ENCODE measurements at regions not wholly inside any gene's neighbourhood (a gene's known extent, or its start where the extent isn't known, plus 50 kb on each side); places are given as distances from the start of the nearest gene placed in this dataset.

GRCh38 chr1:82073659-82074058 is 272.9 kb downstream of the ADGRL2 start:
- H3K9me3 Mint-ChIP-seq: no peaks in the 10 kb centered on the region
- Histone ChIP-seq H3K27me3 (replicated peaks in 1 of 2; ENCODE audit: control insufficient read depth in 2 of 2, extremely low read depth in 1 of 2, insufficient read depth in 2 of 2, low read length in 1 of 2) (no peaks in the 10 kb centered on the region), H3K36me3 (ENCODE audit: control insufficient read depth in 2 of 2, extremely low read depth in 1 of 2, insufficient read depth in 1 of 2, low read length in 1 of 2) (no peaks in the 10 kb centered on the region), H3K9me3 (no peaks in the 10 kb centered on the region), H3K4me1 (ENCODE audit: control insufficient read depth in 1 of 2, extremely low read depth in 1 of 2, insufficient read depth in 2 of 2, low read length in 2 of 2) (no peaks in the 10 kb centered on the region), H3K4me3 (ENCODE audit: control insufficient read depth in 1 of 2, extremely low read depth in 1 of 2, low read length in 1 of 2) (no peak overlapping the region), H3K27ac (ENCODE audit: low read length) (no peak overlapping the region)
- ChIA-PET POLR2A (no interaction called here), CTCF (no interaction called here)
- no peaks in the 10 kb centered on the region for H3K27me3 Mint-ChIP-seq
- DNase-seq (no peak), ATAC-seq (replicated peaks in 1 of 4) (no peak)
- H3K4me3 Mint-ChIP-seq: no peak overlapping the region
- H3K4me1 Mint-ChIP-seq: no peaks in the 10 kb centered on the region
- H3K27ac Mint-ChIP-seq: no peak overlapping the region
- no CpG with 5 or more reads among the region's 1 CpG for WGBS (ENCODE audit: insufficient coverage)
- no peaks in the 10 kb centered on the region for H3K36me3 Mint-ChIP-seq

GRCh38 chr1:82073071-82073470 is 272.3 kb downstream of the ADGRL2 start:
- ChIA-PET CTCF (no interaction called here), POLR2A (no interaction called here)
- DNase-seq (no peak), ATAC-seq (replicated peaks in 1 of 4) (no peak)
- H3K27me3 ChIP-seq (replicated peaks in 1 of 2; ENCODE audit: control insufficient read depth in 2 of 2, extremely low read depth in 1 of 2, insufficient read depth in 2 of 2, low read length in 1 of 2): no peaks in the 10 kb centered on the region
- Mint-ChIP-seq H3K27ac (no peak overlapping the region), H3K4me1 (no peaks in the 10 kb centered on the region), H3K4me3 (no peak overlapping the region), H3K36me3 (no peaks in the 10 kb centered on the region), H3K9me3 (no peaks in the 10 kb centered on the region), H3K27me3 (no peaks in the 10 kb centered on the region)
- 56% methylated on average over 1 of the region's 1 CpG for WGBS (ENCODE audit: insufficient coverage)
- H3K4me3 ChIP-seq (ENCODE audit: control insufficient read depth in 1 of 2, extremely low read depth in 1 of 2, low read length in 1 of 2): no peak overlapping the region
- no peaks in the 10 kb centered on the region for H3K9me3 ChIP-seq
- H3K36me3 ChIP-seq (ENCODE audit: control insufficient read depth in 2 of 2, extremely low read depth in 1 of 2, insufficient read depth in 1 of 2, low read length in 1 of 2): no peaks in the 10 kb centered on the region
- no peak overlapping the region for H3K27ac ChIP-seq (ENCODE audit: low read length)
- H3K4me1 ChIP-seq (ENCODE audit: control insufficient read depth in 1 of 2, extremely low read depth in 1 of 2, insufficient read depth in 2 of 2, low read length in 2 of 2): no peaks in the 10 kb centered on the region

- CTCF ChIA-PET: no interaction called here
- Mint-ChIP-seq H3K4me3 (no peak overlapping the region), H3K27me3 (no peaks in the 10 kb centered on the region), H3K4me1 (no peaks in the 10 kb centered on the region), H3K27ac (no peak overlapping the region), H3K36me3 (no peaks in the 10 kb centered on the region), H3K9me3 (peaks cover 0 to 4% (median 0%) of the 10 kb centered on the region in 3 donors)
- Histone ChIP-seq H3K36me3 (ENCODE audit: control insufficient read depth in 2 of 2, extremely low read depth in 1 of 2, insufficient read depth in 1 of 2, low read length in 1 of 2) (no peaks in the 10 kb centered on the region), H3K27ac (ENCODE audit: low read length) (no peak overlapping the region), H3K4me1 (ENCODE audit: control insufficient read depth in 1 of 2, extremely low read depth in 1 of 2, insufficient read depth in 2 of 2, low read length in 2 of 2) (no peaks in the 10 kb centered on the region), H3K27me3 (replicated peaks in 1 of 2; ENCODE audit: control insufficient read depth in 2 of 2, extremely low read depth in 1 of 2, insufficient read depth in 2 of 2, low read length in 1 of 2) (no peaks in the 10 kb centered on the region), H3K9me3 (no peaks in the 10 kb centered on the region), H3K4me3 (ENCODE audit: control insufficient read depth in 1 of 2, extremely low read depth in 1 of 2, low read length in 1 of 2) (no peak overlapping the region)
- no peak for DNase-seq
- 96% methylated on average over 3 of the region's 4 CpGs for WGBS (ENCODE audit: insufficient coverage)
- no peak for ATAC-seq (replicated peaks in 1 of 4)
- POLR2A ChIA-PET: no interaction called here
Observed at GRCh38 chr1:82065916-82066315, 265.2 kb downstream of the ADGRL2 start.

- no peak overlapping the region for H3K4me3 Mint-ChIP-seq
- no peaks in the 10 kb centered on the region for H3K27me3 Mint-ChIP-seq
- no peak for ATAC-seq (replicated peaks in 1 of 4)
- no peaks in the 10 kb centered on the region for H3K9me3 ChIP-seq
- POLR2A ChIA-PET: no interaction called here
- DNase-seq: no peak
- CTCF ChIA-PET: no interaction called here
- H3K36me3 Mint-ChIP-seq: no peaks in the 10 kb centered on the region
- H3K27ac ChIP-seq (ENCODE audit: low read length): no peak overlapping the region
- no peaks in the 10 kb centered on the region for H3K4me1 Mint-ChIP-seq
- H3K27me3 ChIP-seq (replicated peaks in 1 of 2; ENCODE audit: control insufficient read depth in 2 of 2, extremely low read depth in 1 of 2, insufficient read depth in 2 of 2, low read length in 1 of 2): no peaks in the 10 kb centered on the region
- no peak overlapping the region for H3K27ac Mint-ChIP-seq
- H3K4me3 ChIP-seq (ENCODE audit: control insufficient read depth in 1 of 2, extremely low read depth in 1 of 2, low read length in 1 of 2): no peak overlapping the region
- WGBS (ENCODE audit: insufficient coverage): no CpG with 5 or more reads among the region's 1 CpG
- peaks cover 0 to 4% (median 0%) of the 10 kb centered on the region in 3 donors for H3K9me3 Mint-ChIP-seq
- H3K36me3 ChIP-seq (ENCODE audit: control insufficient read depth in 2 of 2, extremely low read depth in 1 of 2, insufficient read depth in 1 of 2, low read length in 1 of 2): no peaks in the 10 kb centered on the region
- no peaks in the 10 kb centered on the region for H3K4me1 ChIP-seq (ENCODE audit: control insufficient read depth in 1 of 2, extremely low read depth in 1 of 2, insufficient read depth in 2 of 2, low read length in 2 of 2)
Observed at GRCh38 chr1:82064691-82065090, 264.0 kb downstream of the ADGRL2 start.

GRCh38 chr1:82062206-82062605 is 261.5 kb downstream of the ADGRL2 start:
- no peak overlapping the region for H3K4me3 Mint-ChIP-seq
- no peaks in the 10 kb centered on the region for H3K27me3 Mint-ChIP-seq
- no CpG with 5 or more reads among the region's 2 CpGs for WGBS (ENCODE audit: insufficient coverage)
- H3K4me1 ChIP-seq (ENCODE audit: control insufficient read depth in 1 of 2, extremely low read depth in 1 of 2, insufficient read depth in 2 of 2, low read length in 2 of 2): no peaks in the 10 kb centered on the region
- no peaks in the 10 kb centered on the region for H3K4me1 Mint-ChIP-seq
- H3K27ac ChIP-seq (ENCODE audit: low read length): no peak overlapping the region
- ChIA-PET POLR2A (no interaction called here), CTCF (interaction anchor here in 1 of 2 donors (0.5 kb wide), 1 partner anchor 1592 kb away, joined by 3 read pairs; no protein-coding TSS in a partner anchor)
- no peak overlapping the region for H3K27ac Mint-ChIP-seq
- peaks cover 0 to 5% (median 4%) of the 10 kb centered on the region in 3 donors for H3K9me3 Mint-ChIP-seq
- H3K27me3 ChIP-seq (replicated peaks in 1 of 2; ENCODE audit: control insufficient read depth in 2 of 2, extremely low read depth in 1 of 2, insufficient read depth in 2 of 2, low read length in 1 of 2): no peaks in the 10 kb centered on the region
- H3K9me3 ChIP-seq: no peaks in the 10 kb centered on the region
- DNase-seq: no peak
- no peak for ATAC-seq (replicated peaks in 1 of 4)
- no peak overlapping the region for H3K4me3 ChIP-seq (ENCODE audit: control insufficient read depth in 1 of 2, extremely low read depth in 1 of 2, low read length in 1 of 2)
- no peaks in the 10 kb centered on the region for H3K36me3 ChIP-seq (ENCODE audit: control insufficient read depth in 2 of 2, extremely low read depth in 1 of 2, insufficient read depth in 1 of 2, low read length in 1 of 2)
- H3K36me3 Mint-ChIP-seq: no peaks in the 10 kb centered on the region

- DNase-seq (no peak), ATAC-seq (replicated peaks in 1 of 4) (no peak)
- Mint-ChIP-seq H3K4me3 (no peak overlapping the region), H3K4me1 (no peaks in the 10 kb centered on the region), H3K9me3 (peaks cover 5 to 14% (median 9%) of the 10 kb centered on the region in 3 donors), H3K27me3 (no peaks in the 10 kb centered on the region), H3K36me3 (no peaks in the 10 kb centered on the region), H3K27ac (no peak overlapping the region)
- no peak overlapping the region for H3K27ac ChIP-seq (ENCODE audit: low read length)
- WGBS (ENCODE audit: insufficient coverage): no CpG with 5 or more reads among the region's 3 CpGs
- H3K36me3 ChIP-seq (ENCODE audit: control insufficient read depth in 2 of 2, extremely low read depth in 1 of 2, insufficient read depth in 1 of 2, low read length in 1 of 2): no peaks in the 10 kb centered on the region
- H3K27me3 ChIP-seq (replicated peaks in 1 of 2; ENCODE audit: control insufficient read depth in 2 of 2, extremely low read depth in 1 of 2, insufficient read depth in 2 of 2, low read length in 1 of 2): no peaks in the 10 kb centered on the region
- no peaks in the 10 kb centered on the region for H3K4me1 ChIP-seq (ENCODE audit: control insufficient read depth in 1 of 2, extremely low read depth in 1 of 2, insufficient read depth in 2 of 2, low read length in 2 of 2)
- POLR2A ChIA-PET: no interaction called here
- H3K4me3 ChIP-seq (ENCODE audit: control insufficient read depth in 1 of 2, extremely low read depth in 1 of 2, low read length in 1 of 2): no peak overlapping the region
- CTCF ChIA-PET: no interaction called here
- no peaks in the 10 kb centered on the region for H3K9me3 ChIP-seq
Observed at GRCh38 chr1:82059959-82060358, 259.2 kb downstream of the ADGRL2 start.

- CTCF ChIA-PET: no interaction called here
- H3K27me3 ChIP-seq (replicated peaks in 1 of 2; ENCODE audit: control insufficient read depth in 2 of 2, extremely low read depth in 1 of 2, insufficient read depth in 2 of 2, low read length in 1 of 2): no peaks in the 10 kb centered on the region
- Mint-ChIP-seq H3K4me1 (no peaks in the 10 kb centered on the region), H3K36me3 (no peaks in the 10 kb centered on the region), H3K27me3 (no peaks in the 10 kb centered on the region), H3K4me3 (no peak overlapping the region), H3K9me3 (peaks cover 5 to 19% (median 8%) of the 10 kb centered on the region in 3 donors), H3K27ac (no peak overlapping the region)
- no CpG with 5 or more reads among the region's 4 CpGs for WGBS (ENCODE audit: insufficient coverage)
- H3K27ac ChIP-seq (ENCODE audit: low read length): no peak overlapping the region
- no peak overlapping the region for H3K4me3 ChIP-seq (ENCODE audit: control insufficient read depth in 1 of 2, extremely low read depth in 1 of 2, low read length in 1 of 2)
- no peak for DNase-seq
- no peak for ATAC-seq (replicated peaks in 1 of 4)
- no peaks in the 10 kb centered on the region for H3K4me1 ChIP-seq (ENCODE audit: control insufficient read depth in 1 of 2, extremely low read depth in 1 of 2, insufficient read depth in 2 of 2, low read length in 2 of 2)
- POLR2A ChIA-PET: no interaction called here
- H3K9me3 ChIP-seq: no peaks in the 10 kb centered on the region
- H3K36me3 ChIP-seq (ENCODE audit: control insufficient read depth in 2 of 2, extremely low read depth in 1 of 2, insufficient read depth in 1 of 2, low read length in 1 of 2): no peaks in the 10 kb centered on the region
Observed at GRCh38 chr1:82057011-82057410, 256.3 kb downstream of the ADGRL2 start.

Data from T-cell (primary cell).